ENCODE measurements at regions not wholly inside any gene's neighbourhood (a gene's known extent, or its start where the extent isn't known, plus 50 kb on each side); places are given as distances from the start of the nearest gene placed in this dataset.

DNA sequence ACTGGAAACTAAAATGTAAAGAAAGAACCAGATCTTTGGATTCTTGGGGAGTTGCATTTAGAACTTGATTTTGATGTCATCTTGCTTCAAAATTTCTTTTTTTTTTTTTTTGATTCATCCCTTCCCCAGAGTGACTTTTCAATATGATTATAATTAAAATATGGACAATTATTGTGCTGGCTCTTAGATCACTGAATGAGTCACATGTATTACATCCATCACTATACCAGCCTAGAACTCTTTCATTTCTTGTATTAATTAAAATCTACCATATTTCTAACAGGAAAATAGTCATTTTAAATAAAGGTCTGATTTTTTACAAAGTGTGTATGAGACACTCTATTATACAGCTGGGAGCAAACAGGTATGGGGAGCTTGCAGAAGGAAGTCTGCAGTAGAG, 269.5 kb upstream of the AKR1E2 start:
- DNase-seq (ENCODE audit: low spot score), result no peak
- no peak for TF ChIP-seq CTCF (IDR thresholded peaks at IDR 0.05; ENCODE audit: extremely low read depth, missing control alignments)

DNA sequence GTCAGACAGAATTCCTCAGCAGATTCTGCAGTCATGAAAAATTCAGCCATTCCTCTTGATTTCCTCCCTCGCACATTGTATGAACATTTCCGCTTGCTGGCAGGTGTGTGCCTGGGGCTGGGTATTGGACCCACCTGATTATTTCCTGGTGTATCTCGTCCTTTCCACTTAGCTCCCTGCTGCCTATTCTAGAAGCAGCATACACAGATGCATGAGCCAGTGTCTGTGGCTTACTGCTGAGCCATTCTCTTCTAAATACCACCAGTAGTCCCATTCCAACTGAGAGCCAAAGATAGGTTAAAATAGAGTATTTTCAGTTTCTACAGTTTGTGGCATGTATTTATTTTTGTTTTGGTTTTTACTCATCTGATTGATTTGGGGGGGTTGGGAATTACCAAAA, 270.1 kb upstream of the AKR1E2 start:
- TF ChIP-seq CTCF (IDR thresholded peaks at IDR 0.05; ENCODE audit: extremely low read depth, missing control alignments), result no peak
- no peak for DNase-seq (ENCODE audit: low spot score)

- no peak for DNase-seq (ENCODE audit: low spot score)
- TF ChIP-seq CTCF (IDR thresholded peaks at IDR 0.05; ENCODE audit: extremely low read depth, missing control alignments), result no peak
Measured at GRCh38 chr10:4549139-4549653, 276.8 kb upstream of the AKR1E2 start.

DNA sequence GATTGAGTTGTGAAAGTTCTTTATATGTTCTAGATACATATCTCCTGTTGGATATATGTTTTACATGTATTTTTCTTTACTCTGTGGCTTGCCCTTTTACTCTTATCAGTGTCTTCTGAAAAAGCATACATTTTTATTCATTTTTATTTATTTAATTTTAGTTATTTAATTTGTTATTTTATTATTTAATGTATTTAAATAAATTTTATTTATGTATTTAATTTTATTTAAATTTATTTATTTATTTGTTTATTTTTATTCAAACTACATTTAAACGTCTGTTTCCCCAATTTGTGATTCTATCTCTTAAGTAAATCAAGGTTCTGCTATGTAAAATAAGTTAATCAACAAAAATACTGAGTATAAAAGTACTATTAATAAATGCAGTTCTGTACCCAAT, 279.1 kb upstream of the AKR1E2 start:
- no peak for TF ChIP-seq CTCF (IDR thresholded peaks at IDR 0.05; ENCODE audit: extremely low read depth, missing control alignments)

GRCh38 chr10:4546500-4546899, 279.5 kb upstream of the AKR1E2 start:
- DNase-seq (ENCODE audit: low spot score), result no peak
- no peak for TF ChIP-seq CTCF (IDR thresholded peaks at IDR 0.05; ENCODE audit: extremely low read depth, missing control alignments)

More for the DNA sequence above, 279.1 kb upstream of the AKR1E2 start:
- no peak for DNase-seq (ENCODE audit: low spot score)

DNA sequence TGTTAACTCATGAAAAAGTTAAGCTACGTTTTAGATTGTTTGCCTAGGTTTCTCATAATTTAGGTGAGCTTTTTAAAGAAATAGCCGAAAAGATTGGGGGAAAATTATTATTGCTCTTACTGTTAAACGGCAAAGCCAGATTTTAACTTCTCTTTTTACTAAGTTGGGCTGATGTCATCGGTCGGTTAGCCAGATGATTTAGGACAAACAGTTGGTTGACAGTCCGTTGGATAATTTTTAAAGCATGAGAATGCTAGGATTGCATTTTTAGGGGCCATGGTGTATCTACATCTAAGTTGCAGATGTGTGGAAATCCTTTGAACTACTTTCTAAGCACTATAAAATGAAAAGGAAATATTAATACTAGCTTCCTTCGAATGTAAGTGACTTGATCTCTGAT, 280.9 kb upstream of the AKR1E2 start:
- TF ChIP-seq CTCF (IDR thresholded peaks at IDR 0.05; ENCODE audit: extremely low read depth, missing control alignments), result no peak
- no peak for DNase-seq (ENCODE audit: low spot score)

- TF ChIP-seq CTCF (IDR thresholded peaks at IDR 0.05; ENCODE audit: extremely low read depth, missing control alignments), result no peak
Measured at GRCh38 chr10:4543938-4544533, 282.0 kb upstream of the AKR1E2 start.

More at GRCh38 chr10:4543938-4544533, 282.0 kb upstream of the AKR1E2 start:
- DNase-seq (ENCODE audit: low spot score), result no peak

All from GM20000 (cell line).